Activated naive CD8-positive, alpha-beta T cell treated with anti-CD3 and anti-CD28 coated beads for 36 hours (primary cell): ENCODE measurements at regions not wholly inside any gene's neighbourhood (a gene's known extent, or its start where the extent isn't known, plus 50 kb on each side); places are given as distances from the start of the nearest gene placed in this dataset.

Source experiments
- DNase-seq: peaks from one replicate; pipeline ENCODE4 v3.0.0; 2021
- H3K27ac Mint-ChIP-seq: one replicate; pipeline ENCODE4 v1.8.0; 2022; ENCODE audit warnings: mild to moderate bottlenecking, moderate library complexity, mixed read lengths
- H3K27me3 Mint-ChIP-seq: one replicate; pipeline ENCODE4 v1.8.0; 2022; ENCODE audit warnings: mild to moderate bottlenecking, mixed read lengths
- H3K36me3 Mint-ChIP-seq: one replicate; pipeline ENCODE4 v1.8.0; 2021; ENCODE audit warnings: mild to moderate bottlenecking, mixed read lengths
- H3K4me1 Mint-ChIP-seq: one replicate; pipeline ENCODE4 v1.8.0; 2021; ENCODE audit warnings: mixed read lengths
- H3K4me3 Mint-ChIP-seq: one replicate; pipeline ENCODE4 v1.8.0; 2022; ENCODE audit warnings: mild to moderate bottlenecking, moderate library complexity, mixed read lengths
- H3K9me3 Mint-ChIP-seq: one replicate; pipeline ENCODE4 v1.8.0; 2022; ENCODE audit warnings: mixed read lengths

DNA sequence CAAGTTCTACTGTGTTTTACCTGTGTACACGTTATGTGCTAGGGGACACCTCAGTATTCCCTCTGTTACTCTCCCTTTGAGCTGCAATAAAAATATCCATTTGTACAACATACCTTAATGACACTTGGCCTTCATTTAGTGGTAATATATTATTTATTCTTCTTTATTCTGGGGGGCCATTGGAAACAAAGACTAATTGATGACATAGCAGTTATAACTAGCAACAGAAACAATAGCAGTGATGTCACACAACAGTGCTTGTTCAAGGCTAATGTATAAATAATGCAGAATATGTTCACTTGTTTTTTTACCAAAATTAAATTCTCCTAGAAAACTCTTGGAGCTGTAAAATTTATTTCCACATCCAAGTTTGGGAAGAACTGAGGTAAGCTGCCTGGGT lies 92.2 kb upstream of the FAM83B start:
- no peaks in the 10 kb centered on the region for H3K36me3 Mint-ChIP-seq
- no peak overlapping the region for H3K4me3 Mint-ChIP-seq
- no peaks in the 10 kb centered on the region for H3K4me1 Mint-ChIP-seq
- DNase-seq, result no peak
- H3K9me3 Mint-ChIP-seq, result no peaks in the 10 kb centered on the region
- no peak overlapping the region for H3K27ac Mint-ChIP-seq
- H3K27me3 Mint-ChIP-seq, result no peaks in the 10 kb centered on the region

GRCh38 chr6:54758340-54758739 lies 88.2 kb upstream of the FAM83B start:
- Mint-ChIP-seq H3K36me3 (no peaks in the 10 kb centered on the region), H3K9me3 (no peaks in the 10 kb centered on the region), H3K4me1 (no peaks in the 10 kb centered on the region), H3K27me3 (no peaks in the 10 kb centered on the region), H3K27ac (no peak overlapping the region), H3K4me3 (no peak overlapping the region)
- DNase-seq, result no peak

GRCh38 chr6:54768494-54768893 lies 78.1 kb upstream of the FAM83B start:
- no peaks in the 10 kb centered on the region for H3K27me3 Mint-ChIP-seq
- H3K9me3 Mint-ChIP-seq, result no peaks in the 10 kb centered on the region
- no peaks in the 10 kb centered on the region for H3K36me3 Mint-ChIP-seq
- H3K27ac Mint-ChIP-seq, result no peak overlapping the region
- DNase-seq, result no peak
- H3K4me1 Mint-ChIP-seq, result no peaks in the 10 kb centered on the region
- H3K4me3 Mint-ChIP-seq, result no peak overlapping the region

GRCh38 chr6:54770328-54770727 lies 76.2 kb upstream of the FAM83B start:
- no peak for DNase-seq
- Mint-ChIP-seq H3K9me3 (no peaks in the 10 kb centered on the region), H3K27me3 (no peaks in the 10 kb centered on the region), H3K36me3 (no peaks in the 10 kb centered on the region), H3K4me3 (no peak overlapping the region), H3K4me1 (no peaks in the 10 kb centered on the region), H3K27ac (no peak overlapping the region)

- no peak overlapping the region for H3K4me3 Mint-ChIP-seq
- no peaks in the 10 kb centered on the region for H3K9me3 Mint-ChIP-seq
- no peaks in the 10 kb centered on the region for H3K4me1 Mint-ChIP-seq
- H3K36me3 Mint-ChIP-seq, result no peaks in the 10 kb centered on the region
- no peak for DNase-seq
- no peak overlapping the region for H3K27ac Mint-ChIP-seq
- H3K27me3 Mint-ChIP-seq, result no peaks in the 10 kb centered on the region
These were observed 74.6 kb upstream of the FAM83B start for GRCh38 chr6:54771968-54772367.

DNA sequence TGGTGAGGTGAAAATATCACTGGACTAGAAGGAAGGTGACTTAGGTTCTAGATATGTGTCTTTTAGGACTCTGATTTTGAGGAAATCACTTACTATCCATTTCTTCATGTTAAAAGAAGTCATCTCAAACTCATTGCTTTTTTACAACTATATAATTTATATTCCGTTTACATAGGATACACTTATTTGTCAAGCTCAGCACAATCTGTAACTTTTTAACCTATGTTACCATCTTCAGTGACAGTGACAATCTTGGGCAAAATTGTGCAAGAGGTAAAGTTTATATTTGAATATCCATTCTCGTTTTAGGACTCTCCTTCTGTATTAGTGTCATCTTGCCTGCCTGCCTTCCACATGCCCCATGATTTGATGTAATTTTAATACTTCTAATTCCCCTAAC lies 74.0 kb upstream of the FAM83B start:
- H3K27ac Mint-ChIP-seq, result no peak overlapping the region

GRCh38 chr6:54775576-54775975 lies 71.0 kb upstream of the FAM83B start:
- H3K4me1 Mint-ChIP-seq, result no peaks in the 10 kb centered on the region
- H3K27me3 Mint-ChIP-seq, result no peaks in the 10 kb centered on the region
- DNase-seq, result no peak
- no peak overlapping the region for H3K4me3 Mint-ChIP-seq
- peaks cover 2% of the 10 kb centered on the region for H3K9me3 Mint-ChIP-seq
- H3K27ac Mint-ChIP-seq, result no peak overlapping the region
- H3K36me3 Mint-ChIP-seq, result no peaks in the 10 kb centered on the region

More for the DNA sequence above, 74.0 kb upstream of the FAM83B start:
- Mint-ChIP-seq H3K4me3 (no peak overlapping the region), H3K9me3 (peaks cover 2% of the 10 kb centered on the region), H3K27me3 (no peaks in the 10 kb centered on the region), H3K4me1 (no peaks in the 10 kb centered on the region), H3K36me3 (no peaks in the 10 kb centered on the region)
- no peak for DNase-seq

DNA sequence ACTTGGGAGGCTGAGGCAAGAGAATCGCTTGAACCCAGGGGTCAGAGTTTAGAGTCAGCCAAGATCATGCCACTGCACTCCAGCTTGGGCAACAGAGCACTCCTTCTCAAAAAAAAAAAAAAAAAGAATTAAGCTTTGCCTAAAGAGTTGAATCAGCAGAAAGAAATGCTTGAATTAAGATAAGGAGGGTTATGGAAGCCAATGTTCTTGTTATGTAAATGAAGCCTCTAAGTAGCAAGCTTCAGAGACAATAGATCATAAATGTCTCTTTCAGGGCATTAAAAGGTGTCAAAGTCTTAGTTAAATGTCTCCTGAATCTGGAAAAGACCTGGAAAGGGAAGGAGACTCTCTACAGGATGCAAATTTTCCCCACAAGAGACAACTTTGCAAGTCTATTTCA lies 69.7 kb upstream of the FAM83B start:
- Mint-ChIP-seq H3K9me3 (peaks cover 2% of the 10 kb centered on the region), H3K27me3 (no peaks in the 10 kb centered on the region), H3K4me1 (no peaks in the 10 kb centered on the region), H3K27ac (no peak overlapping the region), H3K4me3 (no peak overlapping the region), H3K36me3 (no peaks in the 10 kb centered on the region)
- no peak for DNase-seq

- Mint-ChIP-seq H3K9me3 (peaks cover 2% of the 10 kb centered on the region), H3K4me3 (no peak overlapping the region)
These were observed 67.8 kb upstream of the FAM83B start for GRCh38 chr6:54778731-54779130.

DNA sequence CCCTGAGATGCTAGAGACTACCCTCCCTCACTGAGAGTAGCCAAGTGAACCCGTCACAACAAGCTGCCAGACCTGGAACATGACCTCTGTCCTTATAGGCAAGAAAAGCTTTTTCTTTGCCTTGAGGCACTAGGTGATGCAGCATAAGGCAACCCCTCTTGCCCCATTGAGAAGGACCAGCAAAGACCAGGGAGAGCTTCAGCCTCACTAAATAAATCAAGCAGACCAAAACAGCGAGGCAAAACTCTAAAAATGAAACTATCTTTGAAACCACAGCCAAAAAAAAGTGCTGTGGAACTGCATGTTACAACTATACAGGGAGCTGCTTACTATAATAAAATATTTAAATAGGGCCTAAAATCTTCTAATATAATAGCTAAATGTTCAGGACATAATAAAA lies 62.6 kb upstream of the FAM83B start:
- H3K9me3 Mint-ChIP-seq, result peaks cover 3% of the 10 kb centered on the region
- H3K4me3 Mint-ChIP-seq, result no peak overlapping the region
- no peaks in the 10 kb centered on the region for H3K27me3 Mint-ChIP-seq
- no peaks in the 10 kb centered on the region for H3K4me1 Mint-ChIP-seq
- H3K27ac Mint-ChIP-seq, result no peak overlapping the region
- H3K36me3 Mint-ChIP-seq, result no peaks in the 10 kb centered on the region
- no peak for DNase-seq

More at GRCh38 chr6:54778731-54779130, 67.8 kb upstream of the FAM83B start:
- Mint-ChIP-seq H3K4me1 (no peaks in the 10 kb centered on the region), H3K27ac (no peak overlapping the region), H3K27me3 (no peaks in the 10 kb centered on the region), H3K36me3 (no peaks in the 10 kb centered on the region)
- DNase-seq, result no peak

DNA sequence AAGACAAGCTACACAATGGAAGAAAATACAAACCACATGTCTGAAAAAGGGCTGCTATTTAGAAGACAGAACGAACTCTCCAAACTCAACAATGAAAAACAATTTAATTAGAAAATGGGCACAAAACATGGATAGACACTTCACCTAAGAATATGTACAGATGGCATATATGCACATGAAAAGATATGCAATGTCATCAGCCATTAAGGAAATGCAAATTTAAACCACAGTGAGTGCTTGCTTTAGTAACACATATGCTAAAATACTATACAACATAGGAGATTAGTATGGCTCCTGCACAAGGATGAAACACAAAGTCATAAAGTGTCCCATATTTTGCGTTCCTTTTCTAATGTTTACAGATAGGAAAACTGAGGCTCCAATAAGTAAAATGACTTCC lies 60.4 kb upstream of the FAM83B start:
- Mint-ChIP-seq H3K4me1 (no peaks in the 10 kb centered on the region), H3K27me3 (no peaks in the 10 kb centered on the region), H3K9me3 (peaks cover 6% of the 10 kb centered on the region), H3K4me3 (no peak overlapping the region), H3K36me3 (no peaks in the 10 kb centered on the region), H3K27ac (no peak overlapping the region)
- DNase-seq, result no peak

DNA sequence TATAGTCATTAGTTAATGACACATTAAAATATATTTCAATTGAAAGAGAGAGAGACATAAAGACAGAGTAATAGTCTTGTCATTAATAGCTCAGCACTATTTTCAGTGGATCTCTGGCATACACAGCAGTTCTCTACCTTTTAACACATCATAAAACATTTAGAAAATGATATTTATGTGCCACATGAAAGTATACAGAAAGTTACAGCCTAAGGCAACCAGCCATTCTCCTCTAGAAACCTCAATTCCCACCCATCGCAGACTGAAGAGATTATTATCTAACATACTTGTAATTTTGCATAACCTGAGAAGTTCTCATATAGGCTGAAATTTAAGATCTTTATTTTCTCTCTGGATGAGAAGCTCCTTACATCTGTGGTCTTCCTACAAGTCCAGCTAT lies 58.7 kb upstream of the FAM83B start:
- DNase-seq, result no peak
- Mint-ChIP-seq H3K9me3 (peaks cover 6% of the 10 kb centered on the region), H3K36me3 (no peaks in the 10 kb centered on the region), H3K27ac (no peak overlapping the region), H3K27me3 (no peaks in the 10 kb centered on the region), H3K4me3 (no peak overlapping the region), H3K4me1 (no peaks in the 10 kb centered on the region)
